BJ (cell line): ENCODE measurements at regions not wholly inside any gene's neighbourhood (a gene's known extent, or its start where the extent isn't known, plus 50 kb on each side); places are given as distances from the start of the nearest gene placed in this dataset.
"Not testable (repeated sequence)": the region's sequence is repeated elsewhere in the genome, so short reads cannot be mapped to it uniquely, and the experiment has no call there.

Source experiments
- CTCF ChIA-PET: fragments of 350-600 bp; formaldehyde crosslinking; extraction: SDS; loops from one replicate; lab custom pipeline; 2021; ENCODE audit warnings: antibody characterized with exemption, inconsistent platforms; lab: Yijun Ruan, JAX
- POLR2A ChIA-PET: fragments of 300-600 bp; sonication (Branson Sonifier 250); formaldehyde crosslinking; extraction: SDS; loops from one replicate; lab custom pipeline; 2021; ENCODE audit warnings: antibody characterized with exemption; lab: Charles Lee
- DNase-seq: peaks from one replicate; pipeline ENCODE4 v3.0.0-alpha.2; 2011; ENCODE audit warnings: low read depth
- H3K27me3 ChIP-seq: 2 replicates; pipeline ENCODE4 v1.6.0; 2011; ENCODE audit warnings: low read length; ENCODE audit not compliant: control insufficient read depth, insufficient read depth
- H3K36me3 ChIP-seq: 2 replicates; pipeline ENCODE4 v1.5.1; 2011; ENCODE audit warnings: low read length; ENCODE audit not compliant: control insufficient read depth, insufficient read depth
- H3K4me3 ChIP-seq: 2 replicates; pipeline ENCODE4 v1.5.1; 2011; ENCODE audit warnings: low read depth, mild to moderate bottlenecking, control low read depth, low read length
- CTCF ChIP-seq: IDR thresholded peaks from 2 replicates; pipeline ENCODE4 v1.5.1; 2011; ENCODE audit warnings: low read depth, mild to moderate bottlenecking, control low read depth, inconsistent platforms, low read length, moderate library complexity; ENCODE audit not compliant: insufficient read depth

GRCh38 chr12:17016116-17016864 is 410.3 kb upstream of the LMO3 start:
- no peak overlapping the region for H3K4me3 ChIP-seq
- H3K36me3 ChIP-seq, result no peaks in the 10 kb centered on the region
- no peak for DNase-seq
- CTCF ChIA-PET, result interaction anchor here (0.9 kb wide), 1 partner anchor 12 kb away, joined by 3 read pairs; no protein-coding TSS in a partner anchor
- no peaks in the 10 kb centered on the region for H3K27me3 ChIP-seq
- POLR2A ChIA-PET, result no interaction called here
- no peak for TF ChIP-seq CTCF

- ChIA-PET POLR2A (no interaction called here), CTCF (no interaction called here)
- no peak for TF ChIP-seq CTCF
- no peaks in the 10 kb centered on the region for H3K27me3 ChIP-seq
- DNase-seq, result no peak
- H3K4me3 ChIP-seq, result no peak overlapping the region
- no peaks in the 10 kb centered on the region for H3K36me3 ChIP-seq
These were observed 409.5 kb upstream of the LMO3 start for GRCh38 chr12:17015501-17015900.

- H3K4me3 ChIP-seq, H3K27me3 ChIP-seq, H3K36me3 ChIP-seq, DNase-seq, POLR2A ChIA-PET: not testable (repeated sequence)
- CTCF ChIA-PET, result interaction anchor here (0.9 kb wide), 1 partner anchor 607 kb away, joined by 3 read pairs; no protein-coding TSS in a partner anchor
These were observed 401.6 kb upstream of the LMO3 start for GRCh38 chr12:17007442-17008040.

GRCh38 chr12:16998538-16998937 is 392.6 kb upstream of the LMO3 start:
- H3K27me3 ChIP-seq, DNase-seq, CTCF ChIA-PET, H3K36me3 ChIP-seq, H3K4me3 ChIP-seq, POLR2A ChIA-PET: not testable (repeated sequence)

- Histone ChIP-seq H3K36me3 (no peaks in the 10 kb centered on the region), H3K27me3 (no peaks in the 10 kb centered on the region), H3K4me3 (no peak overlapping the region)
- ChIA-PET POLR2A (no interaction called here), CTCF (no interaction called here)
- no peak for DNase-seq
- no peak for TF ChIP-seq CTCF
These were observed 378.5 kb upstream of the LMO3 start for GRCh38 chr12:16984484-16984883.

- ChIA-PET CTCF (no interaction called here), POLR2A (no interaction called here)
- Histone ChIP-seq H3K36me3 (no peaks in the 10 kb centered on the region), H3K27me3 (no peaks in the 10 kb centered on the region), H3K4me3 (no peak overlapping the region)
- TF ChIP-seq CTCF, result no peak
- no peak for DNase-seq
These were observed 367.2 kb upstream of the LMO3 start for GRCh38 chr12:16972923-16973770.
